22Rv1 (cell line): ENCODE measurements at regions not wholly inside any gene's neighbourhood (a gene's known extent, or its start where the extent isn't known, plus 50 kb on each side); places are given as distances from the start of the nearest gene placed in this dataset.

ENCODE experiments used
- ZFX ChIP-seq: fragments of 450-650 bp; IDR thresholded peaks from 2 replicates; pipeline ENCODE4 v1.6.1; 2017; ENCODE audit warnings: antibody characterized with exemption, borderline replicate concordance
- TF ChIP-seq, protein P1 (sequence below): fragments of 450-650 bp; IDR thresholded peaks from 2 replicates; pipeline ENCODE4 v1.5.1; 2017; ENCODE audit warnings: mild to moderate bottlenecking

GRCh38 chr13:74023484-74023883, 110.7 kb downstream of the KLF12 start:
- TF ChIP-seq, protein P1, sequence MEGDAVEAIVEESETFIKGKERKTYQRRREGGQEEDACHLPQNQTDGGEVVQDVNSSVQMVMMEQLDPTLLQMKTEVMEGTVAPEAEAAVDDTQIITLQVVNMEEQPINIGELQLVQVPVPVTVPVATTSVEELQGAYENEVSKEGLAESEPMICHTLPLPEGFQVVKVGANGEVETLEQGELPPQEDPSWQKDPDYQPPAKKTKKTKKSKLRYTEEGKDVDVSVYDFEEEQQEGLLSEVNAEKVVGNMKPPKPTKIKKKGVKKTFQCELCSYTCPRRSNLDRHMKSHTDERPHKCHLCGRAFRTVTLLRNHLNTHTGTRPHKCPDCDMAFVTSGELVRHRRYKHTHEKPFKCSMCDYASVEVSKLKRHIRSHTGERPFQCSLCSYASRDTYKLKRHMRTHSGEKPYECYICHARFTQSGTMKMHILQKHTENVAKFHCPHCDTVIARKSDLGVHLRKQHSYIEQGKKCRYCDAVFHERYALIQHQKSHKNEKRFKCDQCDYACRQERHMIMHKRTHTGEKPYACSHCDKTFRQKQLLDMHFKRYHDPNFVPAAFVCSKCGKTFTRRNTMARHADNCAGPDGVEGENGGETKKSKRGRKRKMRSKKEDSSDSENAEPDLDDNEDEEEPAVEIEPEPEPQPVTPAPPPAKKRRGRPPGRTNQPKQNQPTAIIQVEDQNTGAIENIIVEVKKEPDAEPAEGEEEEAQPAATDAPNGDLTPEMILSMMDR, result no peak
- TF ChIP-seq ZFX, result no peak
